ENCODE measurements at regions not wholly inside any gene's neighbourhood (a gene's known extent, or its start where the extent isn't known, plus 50 kb on each side); places are given as distances from the start of the nearest gene placed in this dataset.

DNA sequence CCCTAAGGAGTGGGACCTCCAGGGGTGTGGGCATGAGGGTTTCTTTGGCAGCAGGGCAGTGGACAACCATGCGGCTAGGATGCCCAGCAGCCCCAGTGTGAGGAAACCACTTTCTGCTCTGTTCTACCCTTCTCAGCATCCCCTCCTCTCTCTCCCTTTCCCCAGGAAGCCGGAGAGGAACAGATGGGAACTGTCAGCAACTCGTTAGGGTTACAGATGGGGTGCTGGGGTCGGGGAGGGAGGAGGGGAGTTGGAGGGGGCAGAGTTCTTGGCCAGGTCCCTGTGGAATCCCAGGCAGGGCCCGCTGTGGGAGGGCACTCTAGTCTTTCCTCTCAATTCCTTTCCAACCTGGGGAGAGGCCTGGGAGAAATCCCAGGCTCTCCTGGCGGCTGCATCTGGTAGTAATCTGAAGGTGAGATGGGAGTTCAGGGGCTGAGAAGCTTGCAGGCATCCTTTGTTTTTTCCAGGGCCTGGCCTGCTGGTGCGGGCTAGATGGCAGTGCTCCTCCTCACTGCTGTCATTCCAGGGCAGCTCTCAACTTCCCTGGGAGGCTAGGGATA, 93.9 kb upstream of the CSF3R start:
- no peak for DNase-seq (ENCODE audit: low read depth)

DNA sequence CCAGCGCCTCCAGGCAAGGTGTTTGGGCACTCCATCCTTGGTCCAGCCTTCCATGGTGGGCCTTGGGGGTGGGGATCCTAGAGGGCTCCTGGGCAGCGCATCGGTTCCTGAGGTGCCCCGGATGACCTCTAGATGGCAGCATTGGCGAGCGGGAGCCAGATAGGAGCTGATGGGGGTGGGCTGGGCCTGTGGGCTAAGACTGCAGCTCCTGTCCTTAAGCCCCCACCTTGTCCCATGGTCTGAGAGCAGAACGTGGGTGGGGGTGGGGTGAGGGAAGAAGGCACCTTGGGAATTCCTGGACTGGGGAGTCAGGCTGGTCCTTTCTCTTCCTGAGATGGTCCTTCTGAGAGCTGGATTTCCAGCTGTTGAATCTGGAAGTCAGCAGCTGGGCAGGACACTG, 93.4 kb upstream of the CSF3R start:
- peak; percentile 13 for DNase-seq (ENCODE audit: low read depth)

DNA sequence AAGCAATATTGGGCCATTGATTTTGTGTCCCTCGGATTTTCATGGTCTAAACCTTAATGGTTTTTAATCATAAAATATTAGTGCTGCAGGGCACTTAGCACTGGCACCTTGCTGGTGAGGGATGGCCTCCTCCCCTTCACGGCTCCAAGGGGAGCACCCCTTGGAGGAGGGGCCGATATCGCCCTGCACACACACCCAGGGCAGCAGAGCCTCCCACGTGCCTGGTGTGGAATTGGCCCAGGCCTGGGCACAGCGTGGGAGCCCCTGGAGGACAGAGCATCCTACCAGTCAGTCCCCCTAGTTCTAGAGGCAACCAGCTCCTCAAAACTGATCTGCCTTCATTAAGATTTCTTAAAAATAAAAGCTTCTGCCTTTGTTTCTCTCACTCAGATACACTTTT, 90.7 kb upstream of the CSF3R start:
- DNase-seq (ENCODE audit: low read depth), result no peak

DNA sequence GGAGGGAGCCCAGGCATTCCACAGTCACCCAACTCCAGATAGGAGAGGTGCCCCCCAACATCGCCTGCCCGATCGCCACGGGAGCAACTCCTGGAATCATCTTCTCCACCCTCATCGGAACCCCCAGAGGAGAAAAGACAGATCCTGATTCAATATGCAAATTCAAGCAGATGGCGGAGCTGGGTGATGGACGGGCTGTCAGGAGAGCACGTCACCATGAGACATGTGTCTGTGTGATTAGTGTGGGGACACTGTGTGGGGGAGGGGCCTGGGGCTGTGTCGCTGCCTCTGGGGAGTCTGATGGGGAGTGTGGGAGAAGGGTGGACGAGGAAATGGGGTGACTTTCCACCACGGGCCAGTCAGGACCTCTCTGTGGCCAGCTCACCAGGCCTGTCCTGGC, 90.2 kb upstream of the CSF3R start:
- DNase-seq (ENCODE audit: low read depth), result no peak

DNA sequence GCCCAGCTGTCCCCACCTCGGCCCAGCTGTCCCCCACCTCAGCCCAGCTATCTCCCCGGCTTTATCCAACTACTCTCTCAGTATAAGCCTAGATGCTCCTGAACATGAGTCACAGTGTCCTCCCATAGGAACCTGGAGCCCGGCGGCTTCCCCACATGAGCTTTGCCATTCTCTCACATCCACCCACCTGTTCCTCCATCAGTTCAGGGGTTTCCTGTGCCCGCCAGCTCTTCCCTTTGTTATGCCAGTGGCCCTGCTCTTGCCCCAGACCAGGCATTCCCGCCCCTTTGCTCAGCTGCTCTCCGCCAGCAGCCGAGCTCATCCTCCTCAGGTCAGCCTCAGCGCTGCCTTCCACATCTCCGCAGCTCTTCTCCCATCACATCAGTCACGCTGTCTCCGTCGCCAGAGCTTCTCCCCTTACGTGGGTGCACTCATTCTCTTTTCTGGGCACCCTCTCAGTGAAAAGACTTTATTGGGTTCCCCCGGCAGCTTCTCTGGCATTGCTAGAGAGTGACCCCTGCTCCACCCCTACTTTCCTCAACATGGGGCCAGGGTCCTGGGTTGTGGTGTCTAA, 89.5 kb upstream of the CSF3R start:
- DNase-seq (ENCODE audit: low read depth), result no peak

DNA sequence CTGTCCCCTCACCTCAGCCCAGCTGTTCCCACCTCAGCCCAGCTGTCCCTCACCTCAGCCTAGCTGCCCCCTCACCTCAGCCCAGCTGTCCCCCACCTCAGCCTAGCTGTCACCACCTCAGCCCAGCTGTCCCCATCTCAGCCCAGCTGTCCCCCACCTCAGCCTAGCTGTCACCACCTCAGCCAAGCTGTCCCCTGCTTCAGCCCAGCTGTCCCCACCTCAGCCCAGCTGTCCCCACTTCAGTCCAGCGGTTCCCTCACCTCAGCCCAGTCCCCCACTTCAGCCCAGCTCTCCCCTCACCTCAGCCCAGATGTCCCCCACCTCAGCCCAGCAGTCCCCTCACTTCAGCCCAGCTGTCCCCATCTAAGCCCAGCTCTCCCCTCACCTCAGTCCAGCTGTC, 88.4 kb upstream of the CSF3R start:
- no peak for DNase-seq (ENCODE audit: low read depth)

DNA sequence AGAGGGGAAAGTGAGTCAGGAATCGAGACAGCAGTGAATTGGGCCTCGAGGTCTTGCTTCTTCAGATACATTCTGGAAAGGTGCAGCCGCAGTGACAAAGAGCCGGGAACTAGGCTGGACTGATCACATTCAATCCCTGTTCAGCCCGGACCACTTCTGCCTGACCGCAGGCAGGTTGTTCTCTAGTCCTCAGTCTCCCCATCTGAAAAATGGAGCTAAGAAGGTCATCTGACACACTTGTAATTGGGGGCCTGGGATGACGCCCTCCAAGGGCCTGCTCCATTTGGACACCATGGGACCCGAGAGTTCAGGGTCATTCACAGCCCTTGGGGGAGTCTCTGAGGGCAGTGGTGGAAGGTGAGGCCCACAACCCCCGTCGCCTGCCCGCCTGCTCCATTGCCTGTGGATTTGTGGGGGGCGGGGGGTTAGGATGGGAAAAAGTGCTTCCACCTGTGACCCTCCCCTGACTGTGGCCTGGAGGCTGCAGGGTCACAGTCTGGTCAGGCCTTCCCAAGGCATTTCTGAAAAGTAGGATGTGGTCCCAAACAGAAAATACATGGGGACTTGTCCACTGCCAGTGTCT, 87.9 kb upstream of the CSF3R start:
- no peak for DNase-seq (ENCODE audit: low read depth)

DNA sequence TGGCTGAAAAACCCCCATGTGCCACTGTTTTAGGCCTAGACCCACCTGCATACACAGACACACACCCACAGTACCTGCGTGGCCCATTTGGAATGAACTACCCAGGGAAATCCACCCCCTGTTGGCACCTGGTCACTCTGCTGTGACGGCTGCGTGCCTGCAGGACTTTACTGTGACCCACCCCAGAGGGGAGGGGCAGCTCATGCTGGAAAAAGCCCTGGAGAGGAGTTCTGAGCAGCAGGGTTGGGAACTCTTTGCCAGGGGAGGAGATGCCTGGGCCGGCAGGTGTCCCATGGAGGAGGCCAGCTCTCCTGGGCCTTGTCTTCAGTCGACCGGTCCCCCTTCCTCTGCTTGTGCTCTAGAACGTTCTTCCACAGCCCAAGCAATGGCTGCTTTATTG, 87.3 kb upstream of the CSF3R start:
- no peak for DNase-seq (ENCODE audit: low read depth)

DNA sequence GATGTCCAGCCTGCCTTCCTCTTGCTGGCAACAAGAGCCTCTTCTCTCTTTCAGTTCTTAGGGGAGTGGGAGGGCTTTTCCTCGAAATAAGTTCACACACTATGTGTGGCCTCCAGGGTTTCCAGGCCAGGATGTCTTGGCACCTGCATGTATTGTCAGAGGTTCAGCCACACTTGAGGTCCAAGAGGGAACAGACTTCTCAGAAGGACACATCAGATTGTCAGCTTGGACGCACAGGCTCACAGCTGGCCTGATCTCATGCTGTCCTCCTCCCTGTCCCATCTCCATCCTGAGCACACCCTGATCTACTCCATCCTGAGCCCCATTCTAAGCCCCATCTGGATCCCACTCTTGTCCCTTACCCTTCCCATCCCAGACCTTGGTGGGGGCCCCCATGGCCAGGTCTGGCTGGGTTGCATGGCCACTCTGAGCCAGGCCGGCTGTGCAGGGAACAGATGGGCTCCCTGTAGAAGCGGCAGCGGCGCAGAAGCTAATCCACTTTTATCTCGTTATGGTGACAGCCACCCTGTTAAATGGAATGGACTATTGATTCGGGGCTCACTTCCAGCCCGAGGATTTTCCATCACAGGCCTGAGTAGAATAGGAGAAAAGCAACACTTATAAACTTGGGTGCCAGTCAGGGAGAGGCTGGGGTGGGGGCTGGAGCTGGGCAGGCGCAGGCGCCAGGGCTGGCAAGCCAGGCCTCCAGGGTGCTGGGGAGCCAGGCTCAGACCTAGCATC, 85.1 kb upstream of the CSF3R start:
- no peak for DNase-seq (ENCODE audit: low read depth)

DNA sequence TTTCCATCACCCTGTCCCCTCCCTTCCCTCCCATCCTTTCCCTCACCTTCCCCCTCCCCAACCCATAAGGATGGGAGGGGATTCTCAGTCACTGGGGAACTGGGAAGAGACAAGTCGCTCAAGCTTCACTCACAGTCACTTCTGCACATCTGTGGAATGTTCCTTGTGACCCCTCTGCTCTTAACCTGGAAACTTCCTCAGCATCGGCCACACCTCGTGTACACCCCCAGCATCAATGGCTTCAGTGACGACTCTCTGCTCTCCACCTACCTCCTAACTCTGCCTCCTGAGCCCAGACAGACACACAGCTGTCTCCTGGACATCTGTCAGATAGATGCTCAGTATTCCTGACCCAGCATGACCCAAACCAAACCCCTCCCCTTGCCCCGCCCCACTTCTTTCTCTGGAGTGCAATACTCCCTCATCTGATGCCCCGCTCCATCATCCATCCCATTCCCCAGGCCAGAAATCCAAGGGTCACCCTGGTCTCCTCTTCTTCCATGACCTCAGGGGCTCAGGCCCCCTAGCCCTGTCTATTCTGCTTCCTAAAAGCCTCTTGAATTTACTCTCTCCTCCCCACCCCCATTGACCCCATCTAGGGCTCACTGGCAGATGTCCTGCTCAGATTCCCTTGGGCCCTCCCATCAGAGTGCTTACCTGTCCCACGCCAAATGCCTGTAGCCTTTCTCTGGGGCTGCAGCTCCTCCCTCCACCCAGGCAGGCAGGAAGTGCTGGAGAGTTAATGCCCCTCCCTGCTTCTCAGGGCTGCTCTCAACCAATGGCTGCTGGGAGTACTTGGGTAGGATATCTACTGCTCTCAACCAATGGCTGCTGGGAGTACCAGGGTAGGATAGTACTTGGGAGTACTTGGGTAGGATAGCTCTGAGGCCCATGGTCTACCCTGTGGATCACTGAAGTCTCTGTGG, 83.1 kb upstream of the CSF3R start:
- no peak for DNase-seq (ENCODE audit: low read depth)

DNA sequence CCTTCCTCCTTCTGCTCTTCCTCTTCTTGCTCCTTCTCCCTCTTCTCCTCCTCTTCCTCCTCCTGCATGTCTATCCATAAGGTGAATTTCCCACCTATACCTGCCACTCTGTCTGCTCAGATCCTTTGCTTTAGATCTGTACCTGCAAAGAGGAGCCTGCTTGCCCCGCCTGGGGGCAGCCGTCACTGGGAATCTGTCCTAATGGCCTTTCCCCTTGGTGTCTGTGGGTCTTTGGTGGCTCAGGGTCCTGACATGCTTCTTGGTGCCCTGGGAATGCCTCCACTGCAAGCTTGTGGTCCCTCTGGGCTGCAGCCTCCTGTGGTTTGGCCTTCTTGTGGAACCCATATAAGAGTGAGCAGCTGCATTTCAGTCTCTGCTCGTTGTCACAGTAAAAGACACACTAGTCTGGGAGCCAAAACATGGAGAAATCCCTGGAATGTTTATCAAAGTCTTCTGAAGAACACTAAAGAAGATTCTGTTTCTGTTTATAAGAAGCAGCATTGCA, 79.5 kb upstream of the CSF3R start:
- no peak for DNase-seq (ENCODE audit: low read depth)

DNA sequence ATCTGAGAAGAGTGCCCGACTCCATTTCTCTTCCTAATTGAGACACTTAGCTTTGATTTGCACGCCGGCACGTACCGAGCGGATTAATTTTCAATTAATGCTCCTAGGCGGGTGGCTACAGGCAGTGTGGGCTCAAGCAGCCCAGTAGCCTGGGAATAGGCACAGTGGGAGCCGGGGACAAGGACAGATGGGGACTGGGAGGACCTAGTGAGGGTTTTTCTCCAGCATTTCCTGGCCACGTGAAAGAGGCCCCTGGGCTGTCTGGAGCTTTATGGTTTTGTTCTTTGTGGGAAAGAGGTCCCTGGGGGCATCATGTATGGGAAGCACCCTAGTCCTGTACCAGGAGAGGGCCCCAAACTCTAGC, 78.6 kb upstream of the CSF3R start:
- no peak for DNase-seq (ENCODE audit: low read depth)

DNA sequence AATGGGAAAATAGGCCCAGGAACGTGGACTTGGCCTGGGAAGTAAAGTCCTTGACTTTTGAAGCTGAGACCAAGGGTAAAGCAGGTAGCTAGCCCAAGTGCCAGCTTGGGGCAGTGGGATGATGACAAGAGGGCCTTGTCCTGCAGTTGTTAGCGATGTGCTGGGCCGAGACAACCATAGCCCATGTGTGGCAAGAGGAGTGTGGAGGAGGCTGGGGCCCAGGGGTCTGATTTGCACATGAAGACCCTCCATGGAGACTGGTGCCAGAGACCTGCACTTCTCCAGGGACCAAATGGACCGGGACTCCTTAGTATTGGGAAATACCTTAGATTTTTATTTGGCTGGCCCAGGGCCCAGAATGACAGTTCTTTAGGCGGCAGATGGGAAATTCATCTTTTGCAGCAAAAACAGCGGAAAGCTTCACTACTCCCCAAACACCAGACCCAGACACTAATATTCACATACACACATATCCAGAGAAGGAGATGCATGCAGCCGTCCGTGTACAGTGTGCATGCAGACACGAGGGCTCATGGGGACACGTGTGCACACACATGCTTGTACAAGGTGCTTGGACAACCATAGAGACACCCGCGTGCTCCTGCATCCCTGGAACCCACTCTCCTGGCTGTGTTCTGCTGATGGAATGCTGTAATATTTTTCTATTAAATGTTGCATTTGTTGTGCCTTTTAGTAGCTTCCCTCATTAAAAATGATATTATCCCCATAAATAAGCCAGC, 78.1 kb upstream of the CSF3R start:
- DNase-seq (ENCODE audit: low read depth), result no peak

DNA sequence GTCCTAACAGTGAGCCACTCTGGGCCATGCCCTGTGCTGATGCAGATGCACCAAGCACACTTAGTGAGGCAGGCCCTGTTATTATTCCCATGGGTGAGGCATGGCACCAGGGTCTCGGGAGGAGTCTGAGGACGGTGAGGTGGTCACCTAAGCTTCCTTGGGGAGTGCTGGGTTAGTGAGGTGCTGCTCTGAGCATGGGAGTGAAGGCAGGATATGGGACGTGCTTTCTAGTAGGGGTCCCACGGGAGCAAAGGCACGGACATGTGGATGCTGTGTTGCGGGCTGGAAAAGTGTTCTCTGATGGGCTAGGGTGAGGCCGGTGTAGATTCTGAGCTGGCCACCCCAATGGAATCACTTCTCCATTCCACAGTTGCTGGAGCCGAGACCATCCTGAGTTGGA, 77.5 kb upstream of the CSF3R start:
- DNase-seq (ENCODE audit: low read depth), result no peak

DNA sequence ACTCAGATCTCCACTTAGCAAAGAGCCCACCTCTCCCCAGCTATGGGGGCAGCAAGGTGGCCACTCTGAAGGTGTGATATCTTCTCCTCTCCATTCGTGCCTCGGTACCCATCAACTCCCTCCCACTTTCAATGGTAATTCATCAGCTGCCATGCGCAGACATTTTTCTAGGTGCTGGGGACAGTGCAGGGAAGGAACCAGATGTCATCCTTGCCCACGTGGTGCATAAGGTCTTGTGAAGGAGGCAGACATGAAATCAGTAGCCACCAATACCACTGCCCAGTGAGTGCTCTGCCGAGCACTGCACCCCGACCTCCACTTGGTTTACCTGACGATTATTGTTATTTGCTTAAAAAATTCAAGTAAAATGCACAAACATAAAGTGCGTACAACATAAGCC, 76.3 kb upstream of the CSF3R start:
- DNase-seq (ENCODE audit: low read depth), result no peak

DNA sequence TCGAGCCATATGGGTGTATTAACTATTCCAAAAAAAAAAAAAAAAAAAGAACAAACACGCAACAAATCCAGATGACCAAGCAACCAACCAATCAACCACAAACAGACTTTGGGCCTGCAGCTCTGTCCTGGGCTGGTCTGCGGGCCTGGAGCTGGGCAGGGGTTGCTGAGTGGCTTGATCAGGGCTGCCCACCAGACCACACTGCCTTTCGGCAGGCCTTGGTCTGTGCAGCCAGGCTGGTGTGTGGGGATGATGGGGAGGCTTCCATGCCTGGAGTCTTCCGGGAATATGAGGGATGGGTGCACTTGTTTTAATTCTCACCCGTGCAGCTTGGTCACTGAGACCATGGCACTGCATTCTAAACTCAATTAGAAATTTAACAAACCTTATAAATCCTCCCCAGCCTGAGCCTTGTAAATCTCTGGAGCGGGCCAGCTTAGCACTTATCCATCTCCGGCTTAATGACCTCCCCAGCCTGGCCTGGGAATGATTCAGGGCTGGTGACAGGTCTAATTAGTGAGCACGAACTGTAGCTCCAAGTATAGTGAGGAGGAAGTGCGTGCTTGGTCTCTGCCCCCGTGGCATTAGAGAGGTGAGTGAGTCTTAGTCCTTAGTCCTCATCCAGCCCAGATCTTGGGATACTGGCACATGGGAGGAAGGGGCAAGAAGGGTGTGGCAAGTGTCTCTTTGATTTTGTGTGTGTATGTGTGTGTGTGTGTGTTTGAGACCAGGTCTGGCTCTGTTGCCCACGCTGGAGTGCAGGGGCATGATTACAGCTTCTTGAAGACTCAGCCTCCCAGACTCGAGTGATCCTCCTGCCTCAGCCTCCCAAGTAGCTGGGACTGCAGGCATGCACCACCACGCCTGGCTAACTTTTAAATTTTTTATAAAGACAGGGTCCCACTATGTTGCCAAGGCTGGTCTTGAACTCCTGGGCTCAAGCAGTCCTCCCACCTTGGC, 74.6 kb upstream of the CSF3R start:
- no peak for DNase-seq (ENCODE audit: low read depth)

DNA sequence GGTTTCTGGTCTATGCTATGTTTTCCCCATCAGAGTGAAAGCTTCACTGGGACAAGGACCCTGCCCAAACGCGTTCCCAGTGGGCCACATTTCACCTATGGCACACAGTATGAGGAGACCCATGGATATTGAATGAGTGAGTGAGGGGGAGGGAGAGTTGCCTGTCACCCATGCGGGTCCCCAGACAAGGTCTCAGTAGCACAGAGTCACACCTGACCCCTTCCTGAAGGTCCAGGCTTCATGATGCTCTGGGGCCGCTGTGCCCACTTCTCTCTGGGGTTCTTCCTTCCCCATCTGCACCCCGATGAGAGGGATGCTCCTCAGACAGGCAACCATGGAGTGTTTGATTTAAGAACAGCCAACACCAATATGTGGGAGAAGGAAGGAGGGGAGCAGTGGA, 72.3 kb upstream of the CSF3R start:
- DNase-seq (ENCODE audit: low read depth), result no peak

DNA sequence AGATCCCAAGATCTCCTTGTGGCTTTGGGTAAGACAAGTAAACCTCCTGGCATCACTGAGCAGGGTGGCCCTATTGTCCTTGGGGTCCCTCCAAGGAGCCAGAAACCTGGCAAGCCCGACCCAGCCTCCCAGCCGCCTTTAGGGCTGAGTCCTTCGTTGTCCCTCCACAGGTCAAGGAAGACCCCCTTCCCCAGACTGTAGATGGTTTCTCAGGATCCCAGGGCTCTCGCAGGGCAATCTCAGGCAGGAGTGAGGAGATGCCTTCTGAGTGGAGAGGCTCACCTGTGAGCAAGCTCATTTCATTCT, 71.6 kb upstream of the CSF3R start:
- DNase-seq (ENCODE audit: low read depth), result no peak

DNA sequence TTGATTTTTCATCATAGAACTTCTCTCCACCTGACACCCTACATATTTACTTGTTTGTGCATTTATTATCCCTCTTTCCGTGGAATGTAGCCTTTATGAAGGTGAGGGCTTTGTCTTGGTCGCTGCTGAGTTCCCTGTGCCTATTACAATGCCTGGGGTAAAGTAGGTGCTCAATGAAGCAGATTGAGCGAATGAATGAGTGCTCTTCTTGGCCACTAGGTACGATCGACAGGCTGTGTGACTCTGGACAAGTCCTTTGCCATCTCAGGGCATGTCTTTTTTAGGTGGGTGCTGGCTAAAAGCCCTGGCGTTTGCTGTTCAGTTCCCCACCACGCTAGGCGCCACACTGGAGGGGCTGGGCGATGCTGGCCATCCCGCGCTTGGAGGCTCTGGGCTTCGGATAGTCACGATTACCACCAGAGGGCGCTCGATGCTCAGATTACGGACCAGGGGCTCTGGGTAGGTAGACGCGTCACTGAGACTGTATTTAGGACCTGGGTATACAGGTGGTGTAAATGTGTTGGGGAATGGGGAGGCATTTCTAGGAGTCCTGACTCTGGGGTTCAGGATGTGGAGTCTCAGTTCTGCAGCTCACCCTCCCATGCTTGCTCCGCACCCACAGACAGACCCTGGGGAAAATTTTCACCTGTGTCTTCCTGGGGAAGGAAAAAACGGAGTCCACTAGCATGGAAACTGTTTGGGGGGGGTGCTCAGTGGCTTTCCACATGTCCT, 71.0 kb upstream of the CSF3R start:
- no peak for DNase-seq (ENCODE audit: low read depth)

DNA sequence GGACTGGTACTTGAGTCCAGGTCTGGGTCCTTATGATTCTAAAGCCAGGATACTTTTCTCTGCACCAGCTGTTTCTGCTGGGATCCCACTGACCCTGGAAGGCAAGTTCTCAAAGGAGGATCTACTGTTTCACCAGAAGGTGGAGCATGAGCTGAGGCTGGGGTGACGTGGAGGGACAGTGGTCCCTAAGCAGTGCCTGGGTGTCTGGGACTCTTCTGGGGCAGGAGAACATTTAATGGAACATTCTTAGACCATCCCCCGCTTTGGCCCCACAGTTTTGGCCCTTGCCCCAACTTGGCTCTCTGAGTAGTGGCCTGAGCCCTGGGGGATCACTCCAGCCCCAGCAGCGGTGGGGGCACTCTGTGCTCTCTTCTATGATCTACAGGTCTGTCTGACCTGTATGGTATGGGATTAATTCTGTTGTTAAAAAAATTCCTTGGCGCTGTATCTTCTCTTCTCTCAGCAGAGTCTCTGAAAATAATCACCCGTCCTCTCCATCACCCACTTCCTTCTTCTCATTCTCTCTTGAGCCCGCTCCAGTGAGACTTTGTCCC, 60.3 kb upstream of the CSF3R start:
- DNase-seq (ENCODE audit: low read depth), result no peak
